Mesothelial cell of epicardium (in vitro differentiated cells): ENCODE measurements at regions not wholly inside any gene's neighbourhood (a gene's known extent, or its start where the extent isn't known, plus 50 kb on each side); places are given as distances from the start of the nearest gene placed in this dataset.

Experiments used
- DNase-seq, 2 experiments: peaks; one replicate each; pipeline ENCODE4 v3.0.0; 2021; ENCODE audit warnings: low spot score in 2 of 2; ENCODE audit not compliant: unreplicated experiment in 2 of 2
- H3K27ac Mint-ChIP-seq: 2 replicates; pipeline ENCODE4 v1.8.0; 2021; ENCODE audit warnings: mixed read lengths
- H3K27me3 Mint-ChIP-seq: 2 replicates; pipeline ENCODE4 v1.8.0; 2021; ENCODE audit warnings: low read depth, mixed read lengths
- H3K36me3 Mint-ChIP-seq: 2 replicates; pipeline ENCODE4 v1.8.0; 2021; ENCODE audit warnings: mixed read lengths
- H3K4me1 Mint-ChIP-seq: 2 replicates; pipeline ENCODE4 v1.8.0; 2021; ENCODE audit warnings: mixed read lengths
- H3K4me3 Mint-ChIP-seq: 2 replicates; pipeline ENCODE4 v1.8.0; 2021; ENCODE audit warnings: mild to moderate bottlenecking, moderate library complexity, mixed read lengths
- H3K9me3 Mint-ChIP-seq: 2 replicates; pipeline ENCODE4 v1.8.0; 2021; ENCODE audit warnings: mixed read lengths
- TF ChIP-seq, protein P1 (sequence below): fragments of 200-600 bp; sonication (generic); IDR thresholded peaks from one replicate; pipeline ENCODE4 v1.5.0; 2021; ENCODE audit warnings: antibody characterized with exemption; ENCODE audit not compliant: unreplicated experiment

GRCh38 chr9:129250786-129251185 is 72.7 kb upstream of the IER5L start:
- TF ChIP-seq, protein P1, sequence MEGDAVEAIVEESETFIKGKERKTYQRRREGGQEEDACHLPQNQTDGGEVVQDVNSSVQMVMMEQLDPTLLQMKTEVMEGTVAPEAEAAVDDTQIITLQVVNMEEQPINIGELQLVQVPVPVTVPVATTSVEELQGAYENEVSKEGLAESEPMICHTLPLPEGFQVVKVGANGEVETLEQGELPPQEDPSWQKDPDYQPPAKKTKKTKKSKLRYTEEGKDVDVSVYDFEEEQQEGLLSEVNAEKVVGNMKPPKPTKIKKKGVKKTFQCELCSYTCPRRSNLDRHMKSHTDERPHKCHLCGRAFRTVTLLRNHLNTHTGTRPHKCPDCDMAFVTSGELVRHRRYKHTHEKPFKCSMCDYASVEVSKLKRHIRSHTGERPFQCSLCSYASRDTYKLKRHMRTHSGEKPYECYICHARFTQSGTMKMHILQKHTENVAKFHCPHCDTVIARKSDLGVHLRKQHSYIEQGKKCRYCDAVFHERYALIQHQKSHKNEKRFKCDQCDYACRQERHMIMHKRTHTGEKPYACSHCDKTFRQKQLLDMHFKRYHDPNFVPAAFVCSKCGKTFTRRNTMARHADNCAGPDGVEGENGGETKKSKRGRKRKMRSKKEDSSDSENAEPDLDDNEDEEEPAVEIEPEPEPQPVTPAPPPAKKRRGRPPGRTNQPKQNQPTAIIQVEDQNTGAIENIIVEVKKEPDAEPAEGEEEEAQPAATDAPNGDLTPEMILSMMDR = no peak
- Mint-ChIP-seq H3K4me3 (no peak overlapping the region), H3K4me1 (peaks cover 15% of the 10 kb centered on the region), H3K9me3 (peaks cover 3% of the 10 kb centered on the region), H3K27me3 (no peaks in the 10 kb centered on the region), H3K36me3 (no peaks in the 10 kb centered on the region), H3K27ac (no peak overlapping the region)
- no peak for DNase-seq

- no peak for DNase-seq
- no peaks in the 10 kb centered on the region for H3K36me3 Mint-ChIP-seq
- H3K27me3 Mint-ChIP-seq = no peaks in the 10 kb centered on the region
- TF ChIP-seq, protein P1 = no peak
- H3K27ac Mint-ChIP-seq = no peak overlapping the region
- H3K4me3 Mint-ChIP-seq = no peak overlapping the region
- peaks cover 16% of the 10 kb centered on the region for H3K4me1 Mint-ChIP-seq
- H3K9me3 Mint-ChIP-seq = peaks cover 3% of the 10 kb centered on the region
Measured at GRCh38 chr9:129247285-129248153, 69.5 kb upstream of the IER5L start.

- Mint-ChIP-seq H3K36me3 (no peaks in the 10 kb centered on the region), H3K4me1 (peaks cover 21% of the 10 kb centered on the region), H3K27ac (no peak overlapping the region), H3K27me3 (no peaks in the 10 kb centered on the region), H3K9me3 (peaks cover 3% of the 10 kb centered on the region), H3K4me3 (no peak overlapping the region)
- no peak for DNase-seq
- TF ChIP-seq, protein P1 = no peak
Measured at GRCh38 chr9:129245276-129245675, 67.2 kb upstream of the IER5L start.

GRCh38 chr9:129242971-129243561 is 65.0 kb upstream of the IER5L start:
- Mint-ChIP-seq H3K4me1 (peaks cover 21% of the 10 kb centered on the region), H3K4me3 (no peak overlapping the region), H3K36me3 (no peaks in the 10 kb centered on the region), H3K27me3 (no peaks in the 10 kb centered on the region), H3K27ac (no peak overlapping the region), H3K9me3 (no peaks in the 10 kb centered on the region)
- no peak for DNase-seq
- TF ChIP-seq, protein P1 = no peak

- H3K4me1 Mint-ChIP-seq = peaks cover 24% of the 10 kb centered on the region
- no peak overlapping the region for H3K4me3 Mint-ChIP-seq
- DNase-seq = no peak
- no peaks in the 10 kb centered on the region for H3K27me3 Mint-ChIP-seq
- TF ChIP-seq, protein P1 = no peak
- no peaks in the 10 kb centered on the region for H3K9me3 Mint-ChIP-seq
- H3K27ac Mint-ChIP-seq = no peak overlapping the region
- H3K36me3 Mint-ChIP-seq = no peaks in the 10 kb centered on the region
Measured at GRCh38 chr9:129242191-129242941, 64.3 kb upstream of the IER5L start.
